Muscle of back (tissue), 3 donors: ENCODE measurements at regions not wholly inside any gene's neighbourhood (a gene's known extent, or its start where the extent isn't known, plus 50 kb on each side); places are given as distances from the start of the nearest gene placed in this dataset.
A peak's percentile ranks its signal among the peaks of the same experiment; 100 is the strongest.
"Not testable (repeated sequence)": the region's sequence is repeated elsewhere in the genome, so short reads cannot be mapped to it uniquely, and the experiment has no call there.

Experiments
- DNase-seq, 3 donors: peaks; one replicate each; pipeline versions ENCODE4 v3.0.0 to v3.0.0-alpha.2; 2013

DNA sequence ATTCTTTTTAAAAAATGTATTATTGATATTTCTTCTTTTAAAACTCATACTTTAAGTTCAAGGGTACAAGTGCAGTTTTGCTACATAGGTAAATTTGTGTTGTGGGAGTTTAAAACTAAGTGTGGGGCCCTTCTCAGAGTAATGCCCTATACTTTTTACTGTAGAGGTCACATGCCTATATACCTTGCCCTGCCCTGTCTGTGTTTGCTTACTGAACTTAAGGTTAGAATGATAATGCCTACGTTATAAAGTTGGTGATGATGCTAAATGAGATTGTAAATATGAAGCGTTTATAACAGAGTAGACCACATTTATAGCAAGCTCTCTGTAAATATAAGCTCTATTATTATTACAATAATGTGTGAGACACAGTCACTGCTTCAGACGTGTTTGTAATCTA lies 261.9 kb downstream of the RASSF9 start:
- DNase-seq: no peak

GRCh38 chr12:85575120-85576096 lies 260.8 kb downstream of the RASSF9 start:
- peak; percentile 50 to 77 (median 58) for DNase-seq

GRCh38 chr12:85580562-85581168 lies 255.5 kb downstream of the RASSF9 start:
- peak in 1 of 3 donors; percentile 3 for DNase-seq

- no peak for DNase-seq
These were observed 249.1 kb downstream of the RASSF9 start for GRCh38 chr12:85587158-85587557.

DNA sequence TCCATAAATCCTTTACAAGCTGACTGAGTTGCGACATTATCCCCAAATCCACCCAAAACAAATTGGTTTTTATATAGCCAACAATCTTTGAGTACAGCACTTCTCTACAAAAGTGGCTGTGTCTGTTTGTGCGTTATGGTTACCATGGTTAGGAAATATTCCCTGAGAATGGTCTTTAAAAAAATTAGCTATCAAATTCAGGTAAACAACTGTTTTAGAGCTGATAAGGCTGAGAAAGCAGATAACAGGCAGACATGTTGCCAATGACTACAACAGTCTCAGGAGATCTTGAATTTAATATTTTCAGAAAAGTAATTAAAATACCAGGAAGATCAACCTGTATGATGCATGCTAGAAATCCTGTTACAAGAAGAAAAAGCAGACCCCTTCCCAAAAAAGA lies 248.0 kb downstream of the RASSF9 start:
- no peak for DNase-seq

GRCh38 chr12:85600841-85601240 lies 235.4 kb downstream of the RASSF9 start:
- DNase-seq: no peak

- DNase-seq: no peak
These were observed 232.7 kb downstream of the RASSF9 start for GRCh38 chr12:85603556-85603955.

DNA sequence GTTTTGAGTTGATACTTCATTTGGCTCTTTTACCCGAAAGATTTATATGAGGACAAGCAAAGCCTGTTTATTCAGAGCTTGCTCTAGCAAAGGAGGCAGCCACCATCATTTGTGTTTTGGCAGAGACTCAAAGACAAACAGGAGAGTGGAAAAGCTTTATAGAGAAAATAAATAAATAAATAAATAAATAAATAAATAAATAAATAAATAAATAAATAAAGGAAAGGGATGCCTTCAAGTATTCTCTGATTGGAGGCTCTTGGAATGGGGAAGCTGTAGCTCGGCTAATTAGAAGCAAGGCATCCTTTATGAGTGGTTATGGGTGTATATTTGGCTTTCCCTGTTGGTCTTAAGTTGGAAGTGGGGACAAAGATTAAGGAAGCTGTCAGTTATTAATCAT lies 229.8 kb downstream of the RASSF9 start:
- no peak for DNase-seq

DNA sequence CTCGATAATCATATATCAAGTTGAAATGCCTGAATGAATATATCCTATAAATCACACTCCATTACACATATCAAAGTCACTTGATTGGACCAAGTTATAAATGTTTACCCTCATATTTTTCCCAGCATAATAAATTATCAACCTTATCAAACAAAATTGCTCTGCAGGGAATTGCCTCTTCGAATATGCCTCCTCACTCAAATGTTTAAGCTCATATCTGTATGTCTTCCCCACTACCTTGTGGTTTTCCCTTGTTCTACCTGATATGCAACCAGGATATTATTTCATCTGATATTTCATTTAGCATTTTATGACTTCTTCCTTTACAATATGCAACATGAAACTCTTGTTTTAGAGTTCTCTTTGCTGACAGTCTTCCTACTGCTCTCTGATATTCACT lies 226.4 kb downstream of the RASSF9 start:
- no peak for DNase-seq

- no peak for DNase-seq
These were observed 226.0 kb downstream of the RASSF9 start for GRCh38 chr12:85610194-85610593.

GRCh38 chr12:85616201-85616600 lies 220.0 kb downstream of the RASSF9 start:
- no peak for DNase-seq

DNA sequence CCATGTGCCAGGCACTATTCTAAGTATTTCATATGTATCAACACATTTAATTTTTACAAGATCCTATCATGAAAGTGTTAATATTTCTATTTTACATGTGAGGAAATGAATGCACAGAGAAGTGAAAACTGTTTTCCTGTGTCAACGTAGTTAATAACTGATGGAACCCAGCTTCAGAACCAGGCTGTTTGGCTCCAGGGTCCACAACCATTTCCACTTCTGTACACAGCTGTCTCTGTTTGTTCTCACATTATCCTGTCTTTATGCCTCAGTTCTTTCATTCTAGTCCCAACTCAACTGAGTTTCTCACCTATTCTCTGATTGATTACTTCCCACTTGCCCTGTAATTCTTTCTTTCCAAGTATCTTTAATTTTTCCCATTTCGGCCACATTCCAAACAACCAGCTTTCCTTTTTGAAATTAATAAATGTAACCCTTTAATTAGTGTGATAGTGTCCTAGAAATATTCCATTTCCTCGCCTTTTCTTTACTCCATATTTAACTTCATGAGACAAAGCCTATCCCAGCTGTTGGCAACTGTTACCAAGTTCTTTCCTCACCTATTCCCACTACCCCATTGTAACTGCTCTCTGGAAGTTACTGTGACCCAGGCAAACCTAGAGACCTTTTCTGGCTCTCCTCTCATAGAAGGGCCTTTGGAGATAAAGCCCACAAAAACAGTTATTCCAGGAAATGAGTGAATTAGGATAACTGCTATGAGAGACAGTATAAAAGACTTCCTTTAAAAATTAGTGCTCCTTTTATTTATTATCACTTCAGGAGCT lies 218.7 kb downstream of the RASSF9 start:
- DNase-seq: no peak

- DNase-seq: no peak
These were observed 215.2 kb downstream of the RASSF9 start for GRCh38 chr12:85621041-85621440.

- no peak for DNase-seq
These were observed 212.4 kb downstream of the RASSF9 start for GRCh38 chr12:85623763-85624162.

DNA sequence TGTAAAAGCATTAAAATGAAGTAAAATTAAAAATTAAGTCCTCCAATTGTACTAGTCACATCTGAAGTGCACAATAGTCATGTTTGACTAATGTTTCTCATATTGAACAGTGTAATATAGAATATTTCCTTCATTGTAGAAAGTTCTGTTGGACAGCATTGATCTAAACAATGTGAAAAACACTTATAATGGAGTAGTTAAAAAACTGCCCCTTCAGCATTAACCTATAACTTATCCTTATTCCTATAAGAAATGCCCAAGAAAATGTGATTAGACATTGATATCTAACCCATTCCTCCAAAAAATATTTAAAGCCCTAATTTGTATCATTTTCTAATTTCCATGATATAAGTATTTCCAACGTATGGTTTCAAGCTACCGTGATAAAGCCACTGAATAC lies 210.7 kb downstream of the RASSF9 start:
- DNase-seq: no peak

DNA sequence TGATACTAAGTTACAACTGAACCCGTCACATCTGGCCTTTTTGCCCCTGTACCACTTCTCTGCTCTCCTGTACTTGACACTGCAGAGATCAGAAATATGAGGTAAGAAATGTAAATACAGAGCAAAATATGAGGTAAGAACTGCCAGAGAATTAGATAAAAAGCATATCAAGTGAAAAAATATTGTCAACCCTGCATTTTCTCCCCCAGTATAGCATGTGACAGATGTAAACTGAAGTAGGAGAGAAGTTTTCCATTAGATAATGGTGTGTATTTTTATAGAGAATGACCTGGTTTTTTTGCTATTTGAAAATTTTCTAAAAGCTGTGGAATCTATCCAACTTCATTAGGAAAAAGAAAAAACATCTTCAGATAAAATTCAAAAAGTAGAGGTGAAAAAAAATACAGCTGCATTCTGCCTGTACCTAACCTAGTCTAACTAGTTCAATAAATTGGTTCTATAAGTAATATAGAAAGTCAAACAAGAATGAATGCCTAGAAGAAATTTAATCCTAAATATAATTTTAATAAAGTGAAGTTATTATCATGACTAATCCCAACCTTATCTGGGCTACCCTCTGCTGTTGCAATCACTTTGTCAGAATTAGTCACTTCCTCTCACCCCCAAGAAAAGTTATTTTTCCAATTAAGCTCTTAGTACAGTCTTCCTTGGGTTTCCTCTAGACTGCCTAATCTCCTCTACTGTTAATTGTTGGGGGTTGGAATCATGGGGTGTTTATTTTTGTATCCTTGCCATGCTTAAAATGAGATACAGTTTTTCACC lies 210.0 kb downstream of the RASSF9 start:
- peak in 1 of 3 donors; percentile 47 for DNase-seq

DNA sequence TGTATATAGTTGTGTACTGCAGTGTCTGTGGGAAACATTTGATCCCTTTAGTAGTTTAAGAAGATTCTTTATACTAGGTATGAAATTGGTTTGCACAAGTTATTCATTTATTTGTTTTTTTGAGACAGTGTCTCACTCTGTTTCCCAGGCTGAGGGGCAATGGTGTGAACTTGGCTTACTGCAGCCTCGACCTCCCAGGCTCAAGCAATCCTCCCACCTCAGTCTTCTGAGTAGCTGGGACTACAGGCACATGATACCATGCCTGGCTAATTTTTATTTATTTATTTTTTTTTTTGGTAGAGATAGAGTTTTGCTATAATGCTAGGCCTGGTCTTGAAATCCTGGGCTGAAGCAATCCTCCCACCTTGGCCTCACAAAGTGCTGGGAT lies 209.4 kb downstream of the RASSF9 start:
- no peak for DNase-seq

DNA sequence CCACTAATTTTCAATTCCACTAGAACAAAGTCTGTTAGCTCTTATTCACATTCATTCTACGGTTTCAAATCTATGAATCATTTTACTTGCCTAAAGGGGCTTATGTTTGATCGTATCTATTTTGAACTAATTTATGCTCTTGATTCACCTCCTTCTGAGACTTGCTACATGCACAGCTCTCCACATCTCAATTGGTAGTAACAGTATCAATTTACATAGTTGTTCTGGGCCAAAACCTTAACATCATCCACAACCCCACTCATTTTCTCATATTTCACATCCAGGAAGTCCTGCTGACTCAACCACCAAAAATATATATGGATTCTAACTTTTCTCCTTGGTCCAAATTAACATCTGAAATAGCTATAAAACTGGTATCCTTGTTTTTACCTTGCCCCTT lies 208.6 kb downstream of the RASSF9 start:
- DNase-seq: peak in 1 of 3 donors; percentile 62

DNA sequence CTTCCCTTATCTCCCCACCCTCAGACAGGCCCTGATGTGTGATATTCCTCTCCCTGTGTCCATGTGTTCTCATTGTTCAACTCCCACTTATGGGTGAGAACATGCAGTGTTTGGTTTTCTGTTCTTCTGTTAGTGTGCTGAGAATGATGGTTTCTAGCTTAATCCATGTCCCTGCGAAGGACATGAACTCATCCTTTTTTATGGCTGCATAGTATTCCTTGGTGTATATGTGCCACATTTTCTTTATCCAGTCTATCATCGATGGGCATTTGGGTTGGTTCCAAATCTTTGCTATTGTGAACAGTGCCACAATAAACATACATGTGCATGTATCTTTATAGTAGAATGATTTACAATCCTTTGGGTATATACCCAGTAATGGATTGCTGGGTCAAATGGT lies 207.6 kb downstream of the RASSF9 start:
- DNase-seq: not testable (repeated sequence)

- DNase-seq: no peak
These were observed 205.4 kb downstream of the RASSF9 start for GRCh38 chr12:85630851-85631250.

DNA sequence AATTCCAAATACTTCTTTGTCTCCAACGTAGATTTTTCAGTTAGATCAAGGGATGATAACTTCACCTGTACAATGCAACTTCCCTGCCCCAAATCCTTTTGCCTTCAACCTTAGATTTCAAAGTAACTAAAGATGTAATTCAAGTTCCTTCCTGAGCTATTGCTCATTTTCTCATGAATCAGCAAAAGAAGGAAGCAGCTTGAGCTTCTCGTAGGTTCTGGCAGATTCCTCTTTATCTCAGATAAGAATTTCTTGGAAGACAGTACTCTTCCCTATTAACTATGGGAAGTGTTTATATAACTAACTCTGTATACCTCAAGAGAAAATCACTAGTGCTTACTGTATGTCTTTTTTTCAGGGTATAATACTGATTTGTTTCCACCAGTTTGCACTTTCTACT lies 203.8 kb downstream of the RASSF9 start:
- DNase-seq: no peak

- no peak for DNase-seq
These were observed 202.7 kb downstream of the RASSF9 start for GRCh38 chr12:85633491-85633890.
